ENCODE measurements at regions not wholly inside any gene's neighbourhood (a gene's known extent, or its start where the extent isn't known, plus 50 kb on each side); places are given as distances from the start of the nearest gene placed in this dataset.
A peak's percentile ranks its signal among the peaks of the same experiment; 100 is the strongest.
"Not testable (repeated sequence)": the region's sequence is repeated elsewhere in the genome, so short reads cannot be mapped to it uniquely, and the experiment has no call there.

- no peak for DNase-seq
These were observed 246.1 kb upstream of the DUSP10 start for GRCh38 chr1:221987860-221988520.

GRCh38 chr1:221983444-221983843 lies 241.6 kb upstream of the DUSP10 start:
- no peak for DNase-seq

- DNase-seq: no peak
These were observed 239.6 kb upstream of the DUSP10 start for GRCh38 chr1:221981461-221981860.

GRCh38 chr1:221979444-221980032 lies 237.6 kb upstream of the DUSP10 start:
- DNase-seq: no peak

- DNase-seq: not testable (repeated sequence)
These were observed 236.9 kb upstream of the DUSP10 start for GRCh38 chr1:221978631-221979334.

GRCh38 chr1:221973787-221974186 lies 231.9 kb upstream of the DUSP10 start:
- not testable (repeated sequence) for DNase-seq

- DNase-seq: no peak
These were observed 230.7 kb upstream of the DUSP10 start for GRCh38 chr1:221972276-221973235.

- not testable (repeated sequence) for DNase-seq
These were observed 229.1 kb upstream of the DUSP10 start for GRCh38 chr1:221971035-221971434.

- not testable (repeated sequence) for DNase-seq
These were observed 227.5 kb upstream of the DUSP10 start for GRCh38 chr1:221969298-221969858.

GRCh38 chr1:221967538-221967937 lies 225.6 kb upstream of the DUSP10 start:
- not testable (repeated sequence) for DNase-seq

- not testable (repeated sequence) for DNase-seq
These were observed 225.0 kb upstream of the DUSP10 start for GRCh38 chr1:221966888-221967287.

- DNase-seq: not testable (repeated sequence)
These were observed 224.0 kb upstream of the DUSP10 start for GRCh38 chr1:221965891-221966290.

- no peak for DNase-seq
These were observed 223.4 kb upstream of the DUSP10 start for GRCh38 chr1:221965252-221965651.

GRCh38 chr1:221963742-221964141 lies 221.9 kb upstream of the DUSP10 start:
- no peak for DNase-seq

- no peak for DNase-seq
These were observed 220.5 kb upstream of the DUSP10 start for GRCh38 chr1:221962385-221962784.

GRCh38 chr1:221961532-221962292 lies 219.8 kb upstream of the DUSP10 start:
- DNase-seq: peak in 1 of 2 experiments; percentile 46

GRCh38 chr1:221958161-221958562 lies 216.3 kb upstream of the DUSP10 start:
- not testable (repeated sequence) for DNase-seq

GRCh38 chr1:221957350-221957749 lies 215.5 kb upstream of the DUSP10 start:
- DNase-seq: not testable (repeated sequence)

- DNase-seq: no peak
These were observed 208.1 kb upstream of the DUSP10 start for GRCh38 chr1:221949996-221950395.

GRCh38 chr1:221948459-221948858 lies 206.6 kb upstream of the DUSP10 start:
- no peak for DNase-seq

GRCh38 chr1:221947731-221948130 lies 205.8 kb upstream of the DUSP10 start:
- no peak for DNase-seq

GRCh38 chr1:221946768-221947167 lies 204.9 kb upstream of the DUSP10 start:
- DNase-seq: no peak
